HCT116 (cell line): ENCODE measurements at regions not wholly inside any gene's neighbourhood (a gene's known extent, or its start where the extent isn't known, plus 50 kb on each side); places are given as distances from the start of the nearest gene placed in this dataset.
A peak's percentile ranks its signal among the peaks of the same experiment; 100 is the strongest.

Source experiments
- ATAC-seq: fragments of 200-7000 bp; cut with Tn5 transposase; 2 replicates; pipeline ENCODE4 v1.9.1; 2020; ENCODE audit warnings: mild to moderate bottlenecking, moderate library complexity
- BruUV-seq: library from RNA; stranded (reverse); fragments of 400-500 nt; replicated peaks from 2 replicates; lab custom pipeline; 2021; lab: Mats Ljungman, UMichigan
- CTCF ChIA-PET: fragments of 300-600 bp; sonication (Branson Sonifier 250); formaldehyde crosslinking; loops from one replicate; lab custom pipeline; 2021; ENCODE audit warnings: antibody characterized with exemption; lab: Charles Lee
- POLR2A ChIA-PET: fragments of 300-600, 350-600 bp; sonication (Branson Sonifier 250); formaldehyde crosslinking; loops from one replicate; lab custom pipeline; 2021; ENCODE audit warnings: antibody characterized with exemption; lab: Charles Lee
- RAD21 ChIA-PET, 2 experiments: fragments of 300-600 bp; sonication (Branson Sonifier 250); formaldehyde crosslinking; loops; one replicate each; lab custom pipeline; 2023; ENCODE audit warnings: low total read pairs in 2 of 2; ENCODE audit not compliant: uncharacterized antibody in 2 of 2, unreplicated experiment in 2 of 2, low non-redundant PET in 1 of 2; lab: Charles Lee
- DNase-seq: peaks from one replicate; pipeline ENCODE4 v3.0.0-alpha.2; 2010; ENCODE audit warnings: low read depth, low spot score
- H2AFZ ChIP-seq: fragments of 200-600 bp; shearing (Covaris generic), sonication (generic); 2 replicates; pipeline ENCODE4 v1.6.1; 2017; ENCODE audit warnings: low read depth, mixed run types, mixed read lengths, antibody characterized with exemption, low read length; ENCODE audit not compliant: poor library complexity, severe bottlenecking
- H3K27ac ChIP-seq: 2 replicates; pipeline ENCODE4 v1.5.1; 2012; ENCODE audit warnings: low read depth, low read length
- H3K27me3 ChIP-seq: fragments of 200-600 bp; sonication (generic); 2 replicates; pipeline ENCODE4 v1.6.1; 2016; ENCODE audit warnings: mixed run types, low read length, mixed read lengths; ENCODE audit not compliant: insufficient read depth
- H3K36me3 ChIP-seq, 2 experiments: fragments of 200-500 bp in 1 of 2; fragments of 200-600 bp in 1 of 2; sonication (Bioruptor generic) in 1 of 2; sonication (generic) in 1 of 2; 2 replicates each; pipeline versions ENCODE4 v1.5.1 to v1.6.1; 2014 to 2016; ENCODE audit warnings: low read length in 2 of 2, inconsistent platforms in 1 of 2, mixed read lengths in 1 of 2, mixed run types in 1 of 2; ENCODE audit not compliant: insufficient read depth in 2 of 2, control insufficient read depth in 1 of 2
- H3K4me1 ChIP-seq, 2 experiments: fragments of 200-600 bp in 1 of 2; sonication (generic) in 1 of 2; 2 replicates each; pipeline versions ENCODE4 v1.5.1 to v1.6.1; 2012 to 2017; ENCODE audit warnings: low read length in 2 of 2, inconsistent platforms in 1 of 2, mild to moderate bottlenecking in 1 of 2, mixed read lengths in 1 of 2, mixed run types in 1 of 2, moderate library complexity in 1 of 2; ENCODE audit not compliant: insufficient read depth in 2 of 2, control insufficient read depth in 1 of 2
- H3K4me2 ChIP-seq: fragments of 200-600 bp; sonication (generic); 2 replicates; pipeline ENCODE4 v1.6.1; 2017; ENCODE audit warnings: mixed run types, low read length, mixed read lengths
- H3K4me3 ChIP-seq, 2 experiments: fragments of 200-600 bp in 1 of 2; sonication (generic) in 1 of 2; replicated peaks in 1 of 2; 2 replicates each; pipeline ENCODE4 v1.5.1; 2011 to 2016; ENCODE audit warnings: low read length in 2 of 2, control low read depth in 1 of 2, low read depth in 1 of 2, mild to moderate bottlenecking in 1 of 2, mixed read lengths in 1 of 2, mixed run types in 1 of 2
- H3K79me2 ChIP-seq: fragments of 200-600 bp; sonication (generic); 2 replicates; pipeline ENCODE4 v1.6.1; 2017; ENCODE audit warnings: mild to moderate bottlenecking, mixed run types, low read length, moderate library complexity, mixed read lengths; ENCODE audit not compliant: insufficient read depth
- H3K9ac ChIP-seq: fragments of 200-600 bp; sonication (generic); 2 replicates; pipeline ENCODE4 v1.6.1; 2016; ENCODE audit warnings: low read length, mixed read lengths
- H3K9me2 ChIP-seq: fragments of 200-600 bp; sonication (generic), shearing (Covaris generic); 2 replicates; pipeline ENCODE4 v1.6.1; 2017; ENCODE audit warnings: mixed run types, mild to moderate bottlenecking, moderate library complexity; ENCODE audit not compliant: insufficient read depth
- H3K9me3 ChIP-seq, 2 experiments: fragments of 200-500 bp in 1 of 2; fragments of 200-600 bp in 1 of 2; sonication (Bioruptor generic) in 1 of 2; sonication (generic) in 1 of 2; 2 replicates each; pipeline ENCODE4 v1.6.1; 2014 to 2017; ENCODE audit warnings: low read length in 2 of 2, mixed read lengths in 2 of 2, inconsistent platforms in 1 of 2, low read depth in 1 of 2, mild to moderate bottlenecking in 1 of 2, mixed run types in 1 of 2, moderate library complexity in 1 of 2; ENCODE audit not compliant: control insufficient read depth in 1 of 2, insufficient read depth in 1 of 2
- H4K20me1 ChIP-seq: fragments of 200-600 bp; sonication (generic), shearing (Covaris generic); 2 replicates; pipeline ENCODE4 v1.6.1; 2017; ENCODE audit warnings: mixed run types, mild to moderate bottlenecking, moderate library complexity; ENCODE audit not compliant: insufficient read depth
- CEBPB ChIP-seq: IDR thresholded peaks from 2 replicates; pipeline ENCODE4 v1.6.1; 2012; ENCODE audit warnings: low read depth
- CTCF ChIP-seq, 3 experiments: fragments of 200-600 bp in 1 of 3; sonication (generic) in 1 of 3; IDR thresholded peaks in 2 of 3; conservative IDR thresholded peaks in 1 of 3; 2 replicates each; pipeline ENCODE4 v1.5.1; 2012 to 2017; ENCODE audit warnings: low read depth in 2 of 3, low read length in 2 of 3, antibody characterized with exemption in 1 of 3, borderline replicate concordance in 1 of 3, control low read depth in 1 of 3, mild to moderate bottlenecking in 1 of 3, mixed read lengths in 1 of 3, mixed run types in 1 of 3, moderate library complexity in 1 of 3; ENCODE audit not compliant: insufficient read depth in 1 of 3
- FOSL1 ChIP-seq: IDR thresholded peaks from 2 replicates; pipeline ENCODE4 v1.6.1; 2012; ENCODE audit warnings: low read depth
- SIN3A ChIP-seq: IDR thresholded peaks from 2 replicates; pipeline ENCODE4 v1.6.1; 2012; ENCODE audit warnings: low read depth
- SRF ChIP-seq: IDR thresholded peaks from 2 replicates; pipeline ENCODE4 v1.6.1; 2012; ENCODE audit warnings: low read depth
- intact Hi-C: fragments of 100-400 bp; cut with micrococcal nuclease; formaldehyde crosslinking; loops from 2 replicates; pipeline ENCODE4 v1.10.0; 2022

GRCh38 chr2:129656081-129656598, 323.3 kb upstream of the RAB6C start:
- ChIA-PET RAD21 (no interaction called here), CTCF (no interaction called here), POLR2A (no interaction called here)
- no peaks in the 10 kb centered on the region for H3K79me2 ChIP-seq
- no peaks in the 10 kb centered on the region for H3K9me2 ChIP-seq
- DNase-seq (no peak), ATAC-seq (no peak)
- no peaks in the 10 kb centered on the region for H3K4me1 ChIP-seq
- no peak for TF ChIP-seq FOSL1
- no peak for TF ChIP-seq CEBPB
- H3K27me3 ChIP-seq = peaks cover 23% of the 10 kb centered on the region
- H3K9ac ChIP-seq = no peak overlapping the region
- no peaks in the 10 kb centered on the region for H3K9me3 ChIP-seq
- intact Hi-C loops = no loop called here
- H3K27ac ChIP-seq = no peak overlapping the region
- no peaks in the 10 kb centered on the region for H4K20me1 ChIP-seq
- no peak overlapping the region for H3K4me3 ChIP-seq
- no peak overlapping the region for H2AFZ ChIP-seq
- no TSS peak for BruUV-seq
- H3K36me3 ChIP-seq = no peaks in the 10 kb centered on the region
- no peak overlapping the region for H3K4me2 ChIP-seq

GRCh38 chr2:129658430-129658829, 321.0 kb upstream of the RAB6C start:
- BruUV-seq = no TSS peak

GRCh38 chr2:129661935-129662334, 317.5 kb upstream of the RAB6C start:
- H3K4me2 ChIP-seq = no peak overlapping the region
- BruUV-seq = no TSS peak
- peaks cover 14% of the 10 kb centered on the region; the same call in 1 of the 2 replicates for H3K27me3 ChIP-seq
- H3K9ac ChIP-seq = no peak overlapping the region
- no peaks in the 10 kb centered on the region for H3K9me2 ChIP-seq
- no peaks in the 10 kb centered on the region for H3K4me1 ChIP-seq
- H4K20me1 ChIP-seq = no peaks in the 10 kb centered on the region
- no peak overlapping the region for H2AFZ ChIP-seq
- H3K9me3 ChIP-seq = no peaks in the 10 kb centered on the region
- TF ChIP-seq CTCF (IDR thresholded peaks at IDR 0.05 in 2 of 3, conservative IDR thresholded peaks at IDR 0.05 in 1 of 3; ENCODE audit: borderline replicate concordance in 1 of 3, insufficient read depth in 1 of 3, low read depth in 2 of 3, low read length in 2 of 3) (0 out of 6 replicates have a peak, but pooled peaks of 1 of the 3 experiments have one; percentile 8), FOSL1 (no peak), SRF (no peak)
- no peak for DNase-seq
- no peak overlapping the region for H3K27ac ChIP-seq
- 0 out of 2 replicates have a peak, but pooled peaks have one; percentile 44 for ATAC-seq
- ChIA-PET CTCF (no interaction called here), POLR2A (no interaction called here), RAD21 (no interaction called here)
- no peaks in the 10 kb centered on the region for H3K36me3 ChIP-seq
- no peak overlapping the region for H3K4me3 ChIP-seq
- H3K79me2 ChIP-seq = no peaks in the 10 kb centered on the region
- intact Hi-C loops = no loop called here

More at GRCh38 chr2:129658430-129658829, 321.0 kb upstream of the RAB6C start:
- H3K4me1 ChIP-seq = no peaks in the 10 kb centered on the region
- no peak for TF ChIP-seq SIN3A
- TF ChIP-seq, all 23 proteins: peak for 0
- no peak overlapping the region for H2AFZ ChIP-seq
- no peak overlapping the region for H3K4me3 ChIP-seq
- no peaks in the 10 kb centered on the region for H4K20me1 ChIP-seq
- no peaks in the 10 kb centered on the region for H3K79me2 ChIP-seq
- H3K36me3 ChIP-seq = no peaks in the 10 kb centered on the region
- DNase-seq (no peak), ATAC-seq (no peak)
- POLR2A ChIA-PET = no interaction called here
- H3K9me2 ChIP-seq = no peaks in the 10 kb centered on the region
- H3K9ac ChIP-seq = no peak overlapping the region
- no peaks in the 10 kb centered on the region for H3K9me3 ChIP-seq
- no peak overlapping the region for H3K27ac ChIP-seq
- RAD21 ChIA-PET = no interaction called here
- H3K4me2 ChIP-seq = no peak overlapping the region
- CTCF ChIA-PET = no interaction called here
- intact Hi-C loops = no loop called here
- H3K27me3 ChIP-seq = peaks cover 15% of the 10 kb centered on the region; the same call in 1 of the 2 replicates
